HepG2 (cell line): ENCODE measurements at regions not wholly inside any gene's neighbourhood (a gene's known extent, or its start where the extent isn't known, plus 50 kb on each side); places are given as distances from the start of the nearest gene placed in this dataset.

Experiments
- AGO1 ChIP-seq: fragments of 200-400 bp; formaldehyde crosslinking; IDR thresholded peaks from 2 replicates; pipeline ENCODE4 v1.6.1; 2017; ENCODE audit warnings: mild to moderate bottlenecking, low read depth, low read length, moderate library complexity; ENCODE audit not compliant: poor library complexity, severe bottlenecking
- AGO2 ChIP-seq: fragments of 200-400 bp; formaldehyde crosslinking; optimal IDR thresholded peaks from 2 replicates; pipeline ENCODE3; 2017; ENCODE audit warnings: mild to moderate bottlenecking, low read depth, low read length, moderate library complexity
- ATF1 ChIP-seq: IDR thresholded peaks from 2 replicates; pipeline ENCODE4 v1.6.1; 2016; ENCODE audit warnings: mild to moderate bottlenecking, control low read depth
- CBX5 ChIP-seq: sonication (generic); formaldehyde crosslinking; IDR thresholded peaks from 2 replicates; pipeline ENCODE4 v1.4.0; 2020; ENCODE audit warnings: missing genetic modification reagents, borderline replicate concordance
- EP300 ChIP-seq, 3 experiments: sonication (generic) in 1 of 3; formaldehyde crosslinking in 1 of 3; IDR thresholded peaks; 2 replicates each; pipeline versions ENCODE4 v1.5.1 to v1.6.1; 2011 to 2020; ENCODE audit warnings: low read depth in 2 of 3, low read length in 2 of 3, borderline replicate concordance in 1 of 3, improper control_type of control experiment in 1 of 3, mild to moderate bottlenecking in 1 of 3, missing genetic modification reagents in 1 of 3, moderate library complexity in 1 of 3
- FLYWCH1 ChIP-seq: sonication (generic); formaldehyde crosslinking; IDR thresholded peaks from 2 replicates; pipeline ENCODE4 v1.8.1; 2023; ENCODE audit warnings: mild to moderate bottlenecking, missing genetic modification reagents
- FOXJ3 ChIP-seq: sonication (generic); formaldehyde crosslinking; IDR thresholded peaks from 2 replicates; pipeline ENCODE4 v1.4.0; 2020; ENCODE audit warnings: missing genetic modification reagents, mild to moderate bottlenecking, borderline replicate concordance
- FOXP1 ChIP-seq, 2 experiments: fragments of 450-650 bp in 1 of 2; IDR thresholded peaks; 2 replicates each; pipeline ENCODE4 v1.6.1; 2017 to 2018; ENCODE audit warnings: antibody characterized with exemption in 1 of 2
- HMG20B ChIP-seq: conservative IDR thresholded peaks from 2 replicates; pipeline ENCODE4 v1.6.1; 2016; ENCODE audit warnings: missing genetic modification reagents, missing compliant biosample characterization
- MYPOP ChIP-seq: sonication (generic); formaldehyde crosslinking; IDR thresholded peaks from 2 replicates; pipeline ENCODE4 v1.8.1; 2023; ENCODE audit warnings: mild to moderate bottlenecking, moderate library complexity, missing genetic modification reagents
- PHF20 ChIP-seq: sonication (generic); formaldehyde crosslinking; IDR thresholded peaks from 2 replicates; pipeline ENCODE4 v1.5.0; 2020; ENCODE audit warnings: mild to moderate bottlenecking, missing genetic modification reagents
- POGK ChIP-seq: sonication (generic); formaldehyde crosslinking; conservative IDR thresholded peaks from 2 replicates; pipeline ENCODE4 v1.8.0; 2022; ENCODE audit warnings: mild to moderate bottlenecking, moderate library complexity, missing genetic modification reagents
- RFX5 ChIP-seq: IDR thresholded peaks from 2 replicates; pipeline ENCODE4 v1.6.1; 2011; ENCODE audit warnings: low read depth, low read length, improper control_type of control experiment
- SIN3A ChIP-seq: IDR thresholded peaks from 2 replicates; pipeline ENCODE4 v1.6.1; 2011; ENCODE audit warnings: low read depth, mild to moderate bottlenecking, control low read depth, low read length, borderline replicate concordance
- ZBTB7B ChIP-seq: sonication (generic); formaldehyde crosslinking; IDR thresholded peaks from 2 replicates; pipeline ENCODE4 v1.4.0; 2020; ENCODE audit warnings: missing genetic modification reagents
- ZFX ChIP-seq: sonication (generic); formaldehyde crosslinking; IDR thresholded peaks from 2 replicates; pipeline ENCODE4 v1.4.0; 2020; ENCODE audit warnings: mild to moderate bottlenecking, low read depth, missing genetic modification reagents, moderate library complexity
- ZNF180 ChIP-seq: sonication (generic); formaldehyde crosslinking; IDR thresholded peaks from 2 replicates; pipeline ENCODE4 v1.4.0; 2020; ENCODE audit warnings: low read depth, missing genetic modification reagents, borderline replicate concordance
- ZNF225 ChIP-seq: sonication (generic); formaldehyde crosslinking; IDR thresholded peaks from 2 replicates; pipeline ENCODE4 v1.4.0; 2020; ENCODE audit warnings: mild to moderate bottlenecking, missing genetic modification reagents
- ZNF30 ChIP-seq: sonication (generic); formaldehyde crosslinking; IDR thresholded peaks from 2 replicates; pipeline ENCODE4 v1.5.0; 2020; ENCODE audit warnings: mild to moderate bottlenecking, missing genetic modification reagents
- ZNF333 ChIP-seq: sonication (generic); formaldehyde crosslinking; IDR thresholded peaks from 2 replicates; pipeline ENCODE4 v1.4.0; 2020; ENCODE audit warnings: mild to moderate bottlenecking, missing genetic modification reagents, borderline replicate concordance
- ZNF556 ChIP-seq: sonication (generic); formaldehyde crosslinking; IDR thresholded peaks from 2 replicates; pipeline ENCODE4 v1.4.0; 2020; ENCODE audit warnings: mild to moderate bottlenecking, missing genetic modification reagents, borderline replicate concordance
- ZNF775 ChIP-seq: sonication (generic); formaldehyde crosslinking; IDR thresholded peaks from 2 replicates; pipeline ENCODE4 v1.4.0; 2020; ENCODE audit warnings: missing genetic modification reagents, mild to moderate bottlenecking, moderate library complexity, borderline replicate concordance
- TF ChIP-seq, protein P1 (sequence below): sonication (generic); formaldehyde crosslinking; IDR thresholded peaks from 2 replicates; pipeline ENCODE4 v1.8.1; 2023; ENCODE audit warnings: mild to moderate bottlenecking, inconsistent platforms, moderate library complexity, missing genetic modification reagents, borderline replicate concordance
- TF ChIP-seq, protein P2 (sequence below): sonication (generic); formaldehyde crosslinking; IDR thresholded peaks from 2 replicates; pipeline ENCODE4 v1.5.0; 2020; ENCODE audit warnings: missing genetic modification reagents

DNA sequence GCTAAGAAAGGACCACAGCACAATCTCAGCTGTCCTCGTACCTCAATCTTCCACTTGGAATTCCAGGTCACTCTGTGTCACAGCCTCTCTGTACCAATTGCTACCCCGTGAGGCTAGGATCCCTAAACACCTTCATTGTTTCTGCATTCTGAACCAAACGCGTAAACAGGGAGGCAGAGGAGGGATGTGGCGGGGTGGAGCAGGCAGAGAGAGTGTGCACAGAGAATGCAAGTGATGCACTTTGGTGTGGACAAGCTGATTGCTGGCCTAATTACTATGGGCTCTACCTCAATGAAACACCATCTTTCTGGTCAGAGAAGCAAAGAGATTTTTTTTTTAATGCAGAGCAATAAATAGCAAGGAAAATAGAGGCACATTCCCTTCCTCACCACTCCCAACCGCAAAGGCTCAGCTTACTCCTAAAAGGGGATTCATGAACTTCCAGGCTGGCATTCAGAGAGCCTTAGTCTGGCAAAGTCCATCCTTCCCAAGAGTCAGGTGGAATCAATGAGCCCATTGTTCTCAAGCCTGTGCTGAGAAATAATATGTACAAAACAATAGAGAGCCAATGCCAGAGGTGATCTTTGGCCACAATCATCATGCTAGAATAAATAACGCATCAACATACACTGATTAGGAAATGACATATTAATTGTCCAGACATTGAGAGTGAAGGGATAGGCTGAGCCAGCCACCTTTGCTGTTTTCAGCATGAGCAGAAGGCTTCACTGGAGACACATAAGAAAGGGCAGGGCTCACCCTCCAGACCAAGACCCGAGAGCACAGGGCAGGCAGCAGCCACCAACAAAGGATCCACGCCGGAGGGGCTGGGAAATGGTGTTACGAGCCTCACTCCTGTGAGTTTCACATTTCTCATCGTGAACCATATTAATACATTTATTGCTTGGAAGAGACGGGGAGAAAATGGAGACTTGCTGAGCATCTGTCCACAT, 278.8 kb downstream of the ENC1 start (continued):
- TF ChIP-seq MYPOP (CRISPR knock-in tag), result peak; percentile 40; the same call in 1 of the 2 replicates
- TF ChIP-seq FOXP1 (IDR thresholded peaks at IDR 0.05), result 0 out of 2 replicates have a peak, but pooled peaks have one; percentile 15
- peak; percentile 47; the same call in 1 of the 2 replicates for TF ChIP-seq FOXP1 (CRISPR knock-in tag; IDR thresholded peaks at IDR 0.05)
- no peak for TF ChIP-seq ZNF333 (CRISPR knock-in tag)
- no peak for TF ChIP-seq HMG20B (CRISPR knock-in tag)
- no peak for TF ChIP-seq ZNF180 (CRISPR knock-in tag)
- no peak for TF ChIP-seq AGO2
- TF ChIP-seq ZNF30 (CRISPR knock-in tag), result no peak
- TF ChIP-seq CBX5, result 0 out of 2 replicates have a peak, but pooled peaks have one; percentile 43
- TF ChIP-seq POGK (CRISPR knock-in tag), result no peak
- no peak for TF ChIP-seq FLYWCH1 (CRISPR knock-in tag)
- TF ChIP-seq SIN3A, result no peak
- TF ChIP-seq, protein P1, sequence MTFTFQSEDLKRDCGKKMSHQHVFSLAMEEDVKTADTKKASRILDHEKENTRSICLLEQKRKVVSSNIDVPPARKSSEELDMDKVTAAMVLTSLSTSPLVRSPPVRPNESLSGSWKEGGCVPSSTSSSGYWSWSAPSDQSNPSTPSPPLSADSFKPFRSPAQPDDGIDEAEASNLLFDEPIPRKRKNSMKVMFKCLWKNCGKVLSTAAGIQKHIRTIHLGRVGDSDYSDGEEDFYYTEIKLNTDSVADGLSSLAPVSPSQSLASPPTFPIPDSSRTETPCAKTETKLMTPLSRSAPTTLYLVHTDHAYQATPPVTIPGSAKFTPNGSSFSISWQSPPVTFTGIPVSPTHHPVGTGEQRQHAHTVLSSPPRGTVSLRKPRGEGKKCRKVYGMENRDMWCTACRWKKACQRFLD, result no peak
- TF ChIP-seq ZNF775 (CRISPR knock-in tag), result no peak
- no peak for TF ChIP-seq FOXJ3 (CRISPR knock-in tag)
- TF ChIP-seq, protein P2, sequence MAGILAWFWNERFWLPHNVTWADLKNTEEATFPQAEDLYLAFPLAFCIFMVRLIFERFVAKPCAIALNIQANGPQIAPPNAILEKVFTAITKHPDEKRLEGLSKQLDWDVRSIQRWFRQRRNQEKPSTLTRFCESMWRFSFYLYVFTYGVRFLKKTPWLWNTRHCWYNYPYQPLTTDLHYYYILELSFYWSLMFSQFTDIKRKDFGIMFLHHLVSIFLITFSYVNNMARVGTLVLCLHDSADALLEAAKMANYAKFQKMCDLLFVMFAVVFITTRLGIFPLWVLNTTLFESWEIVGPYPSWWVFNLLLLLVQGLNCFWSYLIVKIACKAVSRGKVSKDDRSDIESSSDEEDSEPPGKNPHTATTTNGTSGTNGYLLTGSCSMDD (CRISPR knock-in tag), result no peak
- no peak for TF ChIP-seq ZBTB7B (CRISPR knock-in tag)
- TF ChIP-seq PHF20 (CRISPR knock-in tag), result no peak
- TF ChIP-seq ZFX, result no peak
- TF ChIP-seq RFX5, result no peak
- TF ChIP-seq ZNF556 (CRISPR knock-in tag), result no peak
- TF ChIP-seq EP300 (IDR thresholded peaks at IDR 0.05; ENCODE audit: low read depth in 2 of 2, low read length in 2 of 2), result peak in 1 of 2 experiments; percentile 40; a peak in 1 of 4 replicates
- peak; percentile 35; the same call in 1 of the 2 replicates for TF ChIP-seq EP300 (CRISPR knock-in tag; IDR thresholded peaks at IDR 0.05; ENCODE audit: borderline replicate concordance)
- TF ChIP-seq AGO1, result no peak
- TF ChIP-seq ATF1 (CRISPR knock-in tag), result no peak
- no peak for TF ChIP-seq ZNF225 (CRISPR knock-in tag)
